ENCODE measurements at regions not wholly inside any gene's neighbourhood (a gene's known extent, or its start where the extent isn't known, plus 50 kb on each side); places are given as distances from the start of the nearest gene placed in this dataset.

- no peak overlapping the region for H3K27ac ChIP-seq (ENCODE audit: low read depth, low read length, poor library complexity, severe bottlenecking)
- no peak overlapping the region for H2AFZ ChIP-seq (ENCODE audit: low read length)
- H3K27me3 ChIP-seq (ENCODE audit: insufficient read depth, low read length): no peaks in the 10 kb centered on the region
- no peak overlapping the region for H3K9ac ChIP-seq (ENCODE audit: low read length)
- no peaks in the 10 kb centered on the region for H3K4me1 ChIP-seq (ENCODE audit: insufficient read depth, low read length, severe bottlenecking)
- H3F3A ChIP-seq (ENCODE audit: insufficient read depth, low read length): no peaks in the 10 kb centered on the region
- H3K36me3 ChIP-seq (ENCODE audit: insufficient read depth, low read length): no peaks in the 10 kb centered on the region
- TF ChIP-seq EZH2 (IDR thresholded peaks at IDR 0.05; ENCODE audit: borderline replicate concordance, low read length) (no peak), CTCF (IDR thresholded peaks at IDR 0.05; ENCODE audit: low read length) (no peak)
- no peak overlapping the region for H3K4me2 ChIP-seq (ENCODE audit: low read length)
- H4K20me1 ChIP-seq (ENCODE audit: insufficient read depth, low read length): no peaks in the 10 kb centered on the region
- no peaks in the 10 kb centered on the region for H3K9me2 ChIP-seq (ENCODE audit: low read depth, low read length)
- no peaks in the 10 kb centered on the region for H3K9me3 ChIP-seq (ENCODE audit: low read length)
- no peak overlapping the region for H3K4me3 ChIP-seq (ENCODE audit: low read depth, low read length, poor library complexity, severe bottlenecking)
- no peaks in the 10 kb centered on the region for H3K79me2 ChIP-seq (ENCODE audit: insufficient read depth, low read length)
Observed at GRCh38 chr10:28211759-28212158, 91.1 kb downstream of the MPP7 start.

GRCh38 chr10:28207799-28208198, 95.1 kb downstream of the MPP7 start:
- Histone ChIP-seq H3K27ac (ENCODE audit: low read depth, low read length, poor library complexity, severe bottlenecking) (no peak overlapping the region), H3K9me2 (ENCODE audit: low read depth, low read length) (no peaks in the 10 kb centered on the region), H4K20me1 (ENCODE audit: insufficient read depth, low read length) (no peaks in the 10 kb centered on the region), H3K9ac (ENCODE audit: low read length) (no peak overlapping the region), H3K4me2 (ENCODE audit: low read length) (no peak overlapping the region), H3F3A (ENCODE audit: insufficient read depth, low read length) (no peaks in the 10 kb centered on the region), H3K4me3 (ENCODE audit: low read depth, low read length, poor library complexity, severe bottlenecking) (no peak overlapping the region), H3K4me1 (ENCODE audit: insufficient read depth, low read length, severe bottlenecking) (no peaks in the 10 kb centered on the region), H3K79me2 (ENCODE audit: insufficient read depth, low read length) (no peaks in the 10 kb centered on the region), H3K36me3 (ENCODE audit: insufficient read depth, low read length) (no peaks in the 10 kb centered on the region), H3K27me3 (ENCODE audit: insufficient read depth, low read length) (no peaks in the 10 kb centered on the region), H2AFZ (ENCODE audit: low read length) (no peak overlapping the region), H3K9me3 (ENCODE audit: low read length) (no peaks in the 10 kb centered on the region)
- TF ChIP-seq CTCF (IDR thresholded peaks at IDR 0.05; ENCODE audit: low read length): no peak
- no peak for TF ChIP-seq EZH2 (IDR thresholded peaks at IDR 0.05; ENCODE audit: borderline replicate concordance, low read length)

GRCh38 chr10:28202941-28203352, 99.9 kb downstream of the MPP7 start:
- no peaks in the 10 kb centered on the region for H3K9me3 ChIP-seq (ENCODE audit: low read length)
- no peaks in the 10 kb centered on the region for H3K79me2 ChIP-seq (ENCODE audit: insufficient read depth, low read length)
- H3K27ac ChIP-seq (ENCODE audit: low read depth, low read length, poor library complexity, severe bottlenecking): no peak overlapping the region
- H3K36me3 ChIP-seq (ENCODE audit: insufficient read depth, low read length): no peaks in the 10 kb centered on the region
- TF ChIP-seq CTCF (IDR thresholded peaks at IDR 0.05; ENCODE audit: low read length): no peak
- no peak for TF ChIP-seq EZH2 (IDR thresholded peaks at IDR 0.05; ENCODE audit: borderline replicate concordance, low read length)
- H4K20me1 ChIP-seq (ENCODE audit: insufficient read depth, low read length): no peaks in the 10 kb centered on the region
- H3K9me2 ChIP-seq (ENCODE audit: low read depth, low read length): no peaks in the 10 kb centered on the region
- no peaks in the 10 kb centered on the region for H3K4me1 ChIP-seq (ENCODE audit: insufficient read depth, low read length, severe bottlenecking)
- H3F3A ChIP-seq (ENCODE audit: insufficient read depth, low read length): no peaks in the 10 kb centered on the region
- no peak overlapping the region for H2AFZ ChIP-seq (ENCODE audit: low read length)
- H3K27me3 ChIP-seq (ENCODE audit: insufficient read depth, low read length): no peaks in the 10 kb centered on the region
- H3K4me2 ChIP-seq (ENCODE audit: low read length): no peak overlapping the region
- no peak overlapping the region for H3K4me3 ChIP-seq (ENCODE audit: low read depth, low read length, poor library complexity, severe bottlenecking)
- H3K9ac ChIP-seq (ENCODE audit: low read length): no peak overlapping the region

Data from OCI-LY1 (cell line).